UCSD-AML1 (cell line): ENCODE measurements at regions not wholly inside any gene's neighbourhood (a gene's known extent, or its start where the extent isn't known, plus 50 kb on each side); places are given as distances from the start of the nearest gene placed in this dataset.

Source experiments
- DNase-seq: peaks from one replicate; lab custom pipeline; 2025; ENCODE audit not compliant: unreplicated experiment; lab: John Stamatoyannopoulos, UW

- no peak for DNase-seq
Observed at GRCh38 chr2:234341306-234341985, 155.4 kb downstream of the ARL4C start.

GRCh38 chr2:234339501-234339900, 157.4 kb downstream of the ARL4C start:
- no peak for DNase-seq

GRCh38 chr2:234339011-234339410, 157.9 kb downstream of the ARL4C start:
- no peak for DNase-seq

- DNase-seq, result no peak
Observed at GRCh38 chr2:234335661-234336228, 161.1 kb downstream of the ARL4C start.

GRCh38 chr2:234334756-234335155, 162.1 kb downstream of the ARL4C start:
- DNase-seq, result no peak

GRCh38 chr2:234334151-234334550, 162.7 kb downstream of the ARL4C start:
- DNase-seq, result no peak

GRCh38 chr2:234333168-234334130, 163.4 kb downstream of the ARL4C start:
- no peak for DNase-seq

DNA sequence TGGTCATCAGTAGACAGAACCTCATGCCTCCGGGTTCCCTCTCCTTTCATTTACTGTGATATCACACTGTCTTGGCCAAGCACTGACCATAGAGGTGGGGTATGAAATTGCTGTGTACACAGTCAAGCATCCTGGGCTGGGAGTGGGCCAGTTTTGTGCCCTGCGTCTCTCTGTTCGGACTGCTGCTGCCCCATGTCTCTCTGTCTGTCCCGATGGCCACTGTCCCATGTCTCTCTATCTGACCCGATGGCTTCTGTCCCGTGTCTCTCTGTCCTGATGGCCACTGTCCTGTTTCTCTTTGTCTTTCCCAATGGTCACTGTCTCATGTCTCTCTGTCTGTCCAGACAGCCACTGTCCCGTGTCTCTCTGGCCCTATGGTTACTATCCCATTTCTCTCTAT, 164.9 kb downstream of the ARL4C start:
- DNase-seq, result no peak

GRCh38 chr2:234331566-234331965, 165.3 kb downstream of the ARL4C start:
- no peak for DNase-seq

GRCh38 chr2:234330902-234331301, 166.0 kb downstream of the ARL4C start:
- no peak for DNase-seq

DNA sequence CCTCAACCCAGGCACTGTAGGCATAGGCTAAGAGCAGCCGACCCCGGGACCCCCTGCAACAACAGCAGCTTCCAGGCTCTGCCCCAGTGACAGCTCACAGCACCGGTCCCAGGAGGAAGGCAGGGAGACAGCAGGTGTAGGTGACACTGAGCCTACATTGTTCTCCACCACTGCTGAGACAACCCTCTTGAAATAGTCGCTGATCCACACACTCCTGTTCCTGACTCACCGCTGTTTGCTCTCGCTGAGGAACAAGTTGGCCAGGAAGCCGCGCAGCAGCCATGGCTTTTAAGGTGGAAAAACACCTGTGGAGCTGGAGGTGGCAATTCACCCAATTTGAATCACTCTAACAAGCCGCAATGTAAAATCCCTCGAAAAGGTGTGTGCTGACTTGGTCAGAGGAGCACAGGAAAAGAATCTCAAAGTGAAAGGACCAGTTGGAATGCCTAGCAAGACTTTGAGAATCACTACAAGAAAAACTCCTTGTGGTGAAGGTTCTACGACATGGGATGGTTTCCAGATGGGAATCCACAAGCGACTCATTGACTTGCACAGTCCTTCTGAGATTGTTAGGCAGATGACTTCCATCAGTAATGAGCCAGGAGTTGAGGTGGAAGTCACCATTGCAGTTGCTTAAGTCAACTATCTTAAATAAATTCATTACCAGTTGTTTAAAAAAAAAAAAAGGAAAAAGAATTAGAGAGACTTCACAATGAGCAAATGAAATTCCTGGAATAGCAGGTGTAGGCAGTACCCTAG, 167.5 kb downstream of the ARL4C start:
- no peak for DNase-seq

DNA sequence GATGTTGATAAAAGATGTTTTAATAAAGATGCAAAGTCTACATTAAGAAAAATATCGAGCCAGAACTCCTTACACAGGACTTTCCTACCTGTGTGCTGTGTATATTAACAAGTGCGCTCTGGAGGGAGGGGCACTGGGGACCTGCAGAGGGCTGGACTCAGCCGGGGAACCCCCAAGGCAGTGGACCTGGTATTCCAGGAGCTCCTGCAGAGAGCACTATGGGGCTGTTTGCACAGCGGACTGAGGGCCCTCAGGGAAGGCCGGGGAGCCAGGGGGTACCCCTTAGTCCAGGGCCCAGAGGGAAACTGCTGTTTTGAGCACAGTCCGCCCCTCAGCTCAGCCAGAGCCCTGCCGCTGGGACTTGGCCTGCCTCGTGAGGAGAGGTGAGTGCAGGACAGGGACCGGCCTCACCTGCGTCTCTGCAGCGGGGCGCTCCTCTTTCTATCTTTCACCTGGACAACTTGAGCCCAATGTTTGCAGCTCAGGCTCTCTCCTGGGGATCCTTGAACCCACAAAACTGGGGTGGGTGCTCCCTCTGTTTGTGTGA, 168.4 kb downstream of the ARL4C start:
- no peak for DNase-seq

DNA sequence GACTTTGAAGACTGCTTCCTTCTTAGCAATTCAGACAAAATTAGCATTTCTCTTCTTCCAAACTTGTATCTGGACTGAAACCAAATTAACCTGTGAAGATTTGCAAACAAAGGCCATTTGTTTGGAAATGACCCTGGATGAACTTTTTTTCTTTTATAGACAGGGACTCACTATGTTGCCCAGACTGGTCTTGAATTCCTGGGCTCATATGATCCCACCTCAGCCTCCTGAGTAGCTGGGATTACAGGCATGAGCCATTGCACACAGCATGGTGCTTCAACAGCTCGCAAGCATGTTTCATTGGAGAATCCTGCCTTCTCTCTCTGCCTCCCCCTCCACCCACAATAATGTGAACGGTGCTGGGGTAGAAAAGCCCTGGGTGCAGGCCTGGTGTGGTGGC, 170.2 kb downstream of the ARL4C start:
- no peak for DNase-seq

DNA sequence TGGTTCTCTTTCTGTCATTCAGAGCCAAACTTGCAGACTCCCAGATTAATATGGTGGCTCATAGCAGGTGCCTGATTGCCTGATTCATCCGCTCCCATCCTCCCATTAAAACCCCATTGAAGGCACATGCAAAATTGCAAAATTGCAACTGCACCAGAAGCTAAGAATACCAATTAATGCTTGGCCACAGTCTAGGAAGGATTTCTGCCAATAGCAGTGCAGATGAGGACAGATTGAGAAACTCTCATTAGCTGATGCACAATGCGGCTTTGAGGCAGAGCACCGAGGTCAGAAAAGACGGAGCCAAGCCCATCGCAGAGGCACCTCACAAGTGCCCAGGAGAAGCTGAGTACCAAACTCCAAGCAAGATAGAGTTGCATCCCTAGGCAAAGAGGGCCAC, 172.8 kb downstream of the ARL4C start:
- no peak for DNase-seq

DNA sequence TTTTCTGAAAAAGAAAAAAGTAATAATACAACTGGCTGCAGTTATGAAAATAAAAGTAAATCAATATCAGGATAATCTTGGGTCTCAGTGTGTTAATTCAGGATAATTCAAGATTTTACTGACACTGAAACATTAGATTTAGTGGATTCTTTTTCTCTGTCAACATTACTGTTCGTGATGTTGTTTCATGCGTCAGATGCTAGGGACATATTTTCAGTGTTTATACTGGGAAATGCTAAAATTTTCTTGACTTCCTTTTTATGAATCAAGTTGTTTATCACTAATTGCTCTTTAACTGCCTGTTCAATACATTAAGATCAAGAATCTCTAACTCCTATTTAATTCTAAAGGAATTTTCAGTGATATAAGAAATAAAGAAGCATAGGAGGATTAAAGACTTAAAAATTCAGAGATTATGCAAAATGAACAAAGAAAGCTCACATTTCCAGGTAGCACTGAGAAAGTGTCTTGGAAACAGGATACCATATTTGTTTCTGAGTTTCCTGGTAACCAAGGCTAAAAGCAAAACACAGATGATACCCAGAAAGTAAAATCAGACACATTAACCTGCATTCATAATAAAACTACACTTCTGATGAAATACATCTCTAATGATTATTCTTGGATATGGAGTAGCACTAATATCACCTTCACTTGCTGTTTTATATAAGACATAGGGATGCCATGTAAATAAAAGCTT, 174.0 kb downstream of the ARL4C start:
- no peak for DNase-seq

DNA sequence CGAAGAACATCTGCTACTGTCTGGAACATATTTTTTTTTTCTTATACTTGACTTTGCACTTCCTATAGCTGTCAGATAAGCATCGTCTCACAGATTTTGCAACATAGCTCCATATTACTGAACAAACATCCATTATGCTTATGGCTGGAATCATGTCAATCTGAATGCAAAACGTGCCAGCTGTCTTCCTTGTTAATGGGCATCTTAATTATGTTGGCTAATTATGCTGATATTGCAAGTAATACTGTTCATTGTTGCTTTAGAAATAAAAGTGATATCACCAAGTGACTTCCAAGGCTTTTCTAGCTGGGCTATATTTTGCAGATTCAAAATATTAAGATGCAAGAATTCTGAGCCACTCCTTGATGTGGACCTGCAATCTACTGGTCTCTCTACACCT, 176.8 kb downstream of the ARL4C start:
- no peak for DNase-seq

DNA sequence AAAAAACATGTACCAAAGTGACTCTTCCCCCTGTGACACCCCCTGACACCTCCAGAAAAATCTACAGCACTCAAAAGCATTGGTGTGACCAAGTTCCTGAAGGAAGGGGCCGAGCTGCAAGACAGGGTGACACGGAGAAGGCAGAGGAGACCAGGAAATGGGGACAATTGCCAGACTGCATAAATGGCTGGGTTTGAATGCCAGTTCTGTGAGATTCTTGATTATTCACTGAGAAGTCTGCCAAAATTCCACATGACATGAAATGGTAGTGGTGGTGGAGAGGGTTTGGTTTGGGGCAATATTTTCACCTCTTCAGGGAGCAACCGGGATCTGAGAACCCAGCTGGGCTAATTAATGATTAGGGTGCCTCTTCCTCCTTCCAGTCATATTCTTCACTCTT, 178.5 kb downstream of the ARL4C start:
- DNase-seq, result no peak

DNA sequence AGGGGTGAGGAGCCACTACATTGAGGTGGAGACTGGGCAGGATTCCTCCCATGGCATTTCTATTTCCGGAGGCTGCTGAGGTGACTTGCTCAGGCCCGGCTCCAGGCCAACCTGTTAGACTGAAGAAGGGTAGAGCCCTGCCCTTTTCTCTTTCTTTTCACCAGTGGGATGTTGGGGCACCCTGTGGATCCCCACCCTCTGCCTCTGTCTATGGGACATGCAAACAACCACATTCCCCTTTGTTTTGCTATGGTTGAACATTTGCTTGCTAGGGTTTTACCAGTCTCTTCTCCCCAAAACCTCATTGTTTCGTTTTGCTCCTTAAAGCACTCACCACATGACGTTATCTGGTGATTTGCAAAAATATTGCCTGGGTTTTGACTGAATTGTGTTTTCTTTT, 183.3 kb downstream of the ARL4C start:
- no peak for DNase-seq

DNA sequence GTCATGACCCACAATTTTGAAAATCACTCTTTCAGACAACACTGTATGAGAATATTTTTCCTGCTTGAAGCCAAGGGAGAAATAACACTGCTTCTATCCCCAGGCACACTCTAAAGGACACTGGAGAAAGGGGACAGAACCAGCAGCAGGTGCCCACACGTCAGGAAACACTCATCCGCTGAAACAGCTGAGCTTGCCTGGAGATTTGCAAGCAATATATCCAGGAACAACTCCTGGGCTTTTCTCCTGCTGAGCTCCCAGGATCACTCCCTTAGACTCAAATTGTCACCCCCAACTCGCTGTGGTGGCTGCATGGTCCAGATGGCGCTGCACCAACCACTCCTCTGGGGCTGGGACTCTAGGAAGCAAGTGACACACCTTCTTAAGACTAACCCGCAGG, 186.7 kb downstream of the ARL4C start:
- no peak for DNase-seq

GRCh38 chr2:234309431-234309830, 187.4 kb downstream of the ARL4C start:
- DNase-seq, result no peak
